HL-60 (cell line): ENCODE measurements at regions not wholly inside any gene's neighbourhood (a gene's known extent, or its start where the extent isn't known, plus 50 kb on each side); places are given as distances from the start of the nearest gene placed in this dataset.

Source experiments
- GABPA ChIP-seq: IDR thresholded peaks from 2 replicates; pipeline ENCODE4 v1.6.1; 2012; ENCODE audit warnings: low read depth
- POLR2AphosphoS5 ChIP-seq: IDR thresholded peaks from 2 replicates; pipeline ENCODE4 v1.6.1; 2012; ENCODE audit warnings: low read depth
- TF ChIP-seq, protein P1 (sequence below): IDR thresholded peaks from one replicate; pipeline ENCODE4 v1.5.1; 2011; ENCODE audit warnings: low read length, control low read depth, inconsistent platforms; ENCODE audit not compliant: insufficient read depth
- TF ChIP-seq, protein P2 (sequence below): IDR thresholded peaks from 2 replicates; pipeline ENCODE4 v1.6.1; 2012; ENCODE audit warnings: low read depth; ENCODE audit not compliant: insufficient replicate concordance

GRCh38 chrX:5068550-5068949, 1160.1 kb downstream of the NLGN4X start:
- TF ChIP-seq, protein P1, sequence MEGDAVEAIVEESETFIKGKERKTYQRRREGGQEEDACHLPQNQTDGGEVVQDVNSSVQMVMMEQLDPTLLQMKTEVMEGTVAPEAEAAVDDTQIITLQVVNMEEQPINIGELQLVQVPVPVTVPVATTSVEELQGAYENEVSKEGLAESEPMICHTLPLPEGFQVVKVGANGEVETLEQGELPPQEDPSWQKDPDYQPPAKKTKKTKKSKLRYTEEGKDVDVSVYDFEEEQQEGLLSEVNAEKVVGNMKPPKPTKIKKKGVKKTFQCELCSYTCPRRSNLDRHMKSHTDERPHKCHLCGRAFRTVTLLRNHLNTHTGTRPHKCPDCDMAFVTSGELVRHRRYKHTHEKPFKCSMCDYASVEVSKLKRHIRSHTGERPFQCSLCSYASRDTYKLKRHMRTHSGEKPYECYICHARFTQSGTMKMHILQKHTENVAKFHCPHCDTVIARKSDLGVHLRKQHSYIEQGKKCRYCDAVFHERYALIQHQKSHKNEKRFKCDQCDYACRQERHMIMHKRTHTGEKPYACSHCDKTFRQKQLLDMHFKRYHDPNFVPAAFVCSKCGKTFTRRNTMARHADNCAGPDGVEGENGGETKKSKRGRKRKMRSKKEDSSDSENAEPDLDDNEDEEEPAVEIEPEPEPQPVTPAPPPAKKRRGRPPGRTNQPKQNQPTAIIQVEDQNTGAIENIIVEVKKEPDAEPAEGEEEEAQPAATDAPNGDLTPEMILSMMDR, result no peak
- TF ChIP-seq POLR2AphosphoS5 (no peak), GABPA (no peak)
- TF ChIP-seq, protein P2, sequence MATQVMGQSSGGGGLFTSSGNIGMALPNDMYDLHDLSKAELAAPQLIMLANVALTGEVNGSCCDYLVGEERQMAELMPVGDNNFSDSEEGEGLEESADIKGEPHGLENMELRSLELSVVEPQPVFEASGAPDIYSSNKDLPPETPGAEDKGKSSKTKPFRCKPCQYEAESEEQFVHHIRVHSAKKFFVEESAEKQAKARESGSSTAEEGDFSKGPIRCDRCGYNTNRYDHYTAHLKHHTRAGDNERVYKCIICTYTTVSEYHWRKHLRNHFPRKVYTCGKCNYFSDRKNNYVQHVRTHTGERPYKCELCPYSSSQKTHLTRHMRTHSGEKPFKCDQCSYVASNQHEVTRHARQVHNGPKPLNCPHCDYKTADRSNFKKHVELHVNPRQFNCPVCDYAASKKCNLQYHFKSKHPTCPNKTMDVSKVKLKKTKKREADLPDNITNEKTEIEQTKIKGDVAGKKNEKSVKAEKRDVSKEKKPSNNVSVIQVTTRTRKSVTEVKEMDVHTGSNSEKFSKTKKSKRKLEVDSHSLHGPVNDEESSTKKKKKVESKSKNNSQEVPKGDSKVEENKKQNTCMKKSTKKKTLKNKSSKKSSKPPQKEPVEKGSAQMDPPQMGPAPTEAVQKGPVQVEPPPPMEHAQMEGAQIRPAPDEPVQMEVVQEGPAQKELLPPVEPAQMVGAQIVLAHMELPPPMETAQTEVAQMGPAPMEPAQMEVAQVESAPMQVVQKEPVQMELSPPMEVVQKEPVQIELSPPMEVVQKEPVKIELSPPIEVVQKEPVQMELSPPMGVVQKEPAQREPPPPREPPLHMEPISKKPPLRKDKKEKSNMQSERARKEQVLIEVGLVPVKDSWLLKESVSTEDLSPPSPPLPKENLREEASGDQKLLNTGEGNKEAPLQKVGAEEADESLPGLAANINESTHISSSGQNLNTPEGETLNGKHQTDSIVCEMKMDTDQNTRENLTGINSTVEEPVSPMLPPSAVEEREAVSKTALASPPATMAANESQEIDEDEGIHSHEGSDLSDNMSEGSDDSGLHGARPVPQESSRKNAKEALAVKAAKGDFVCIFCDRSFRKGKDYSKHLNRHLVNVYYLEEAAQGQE, result no peak
